Ovary (tissue), 3 donors: ENCODE measurements at regions not wholly inside any gene's neighbourhood (a gene's known extent, or its start where the extent isn't known, plus 50 kb on each side); places are given as distances from the start of the nearest gene placed in this dataset.

Experiments used
- EP300 ChIP-seq: sonication (generic); formaldehyde crosslinking; IDR thresholded peaks from one replicate; pipeline ENCODE4 v1.6.1; 2017; ENCODE audit warnings: antibody characterized with exemption
- POLR2A ChIP-seq: fragments of 450-650 bp; IDR thresholded peaks from one replicate; pipeline ENCODE4 v1.6.1; 2017; ENCODE audit warnings: antibody characterized with exemption, mild to moderate bottlenecking, moderate library complexity
- TF ChIP-seq, protein P1 (sequence below), 3 donors: fragments of 450-650 bp in 2 of 3; fragments of 200-600 bp in 1 of 3; IDR thresholded peaks; one replicate each; pipeline versions ENCODE4 v1.5.1 to v1.8.0; 2016 to 2022; ENCODE audit warnings: antibody characterized with exemption in 3 of 3, mild to moderate bottlenecking in 1 of 3
- donor health status: DM: no; HTN: no; CAD: no.

DNA sequence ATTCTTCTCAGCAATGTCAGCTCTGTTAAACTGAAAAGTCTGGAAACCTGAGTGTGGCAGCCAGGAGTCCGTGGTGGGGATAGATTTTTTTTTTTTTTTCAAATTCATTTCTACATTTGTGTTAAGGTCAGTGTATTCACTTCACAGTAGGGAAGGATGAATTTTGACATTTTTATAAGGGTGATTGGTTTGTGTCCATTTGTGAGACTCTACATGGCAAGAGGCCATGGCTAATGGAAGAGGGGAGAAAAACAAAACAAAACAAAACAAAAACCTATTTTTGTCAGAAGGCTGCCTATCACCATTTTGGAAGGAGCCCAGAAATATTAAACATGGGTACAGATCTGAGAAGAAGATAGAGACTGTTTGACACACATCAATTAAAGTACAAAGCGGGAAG, 176.1 kb downstream of the RMST start:
- TF ChIP-seq, protein P1, sequence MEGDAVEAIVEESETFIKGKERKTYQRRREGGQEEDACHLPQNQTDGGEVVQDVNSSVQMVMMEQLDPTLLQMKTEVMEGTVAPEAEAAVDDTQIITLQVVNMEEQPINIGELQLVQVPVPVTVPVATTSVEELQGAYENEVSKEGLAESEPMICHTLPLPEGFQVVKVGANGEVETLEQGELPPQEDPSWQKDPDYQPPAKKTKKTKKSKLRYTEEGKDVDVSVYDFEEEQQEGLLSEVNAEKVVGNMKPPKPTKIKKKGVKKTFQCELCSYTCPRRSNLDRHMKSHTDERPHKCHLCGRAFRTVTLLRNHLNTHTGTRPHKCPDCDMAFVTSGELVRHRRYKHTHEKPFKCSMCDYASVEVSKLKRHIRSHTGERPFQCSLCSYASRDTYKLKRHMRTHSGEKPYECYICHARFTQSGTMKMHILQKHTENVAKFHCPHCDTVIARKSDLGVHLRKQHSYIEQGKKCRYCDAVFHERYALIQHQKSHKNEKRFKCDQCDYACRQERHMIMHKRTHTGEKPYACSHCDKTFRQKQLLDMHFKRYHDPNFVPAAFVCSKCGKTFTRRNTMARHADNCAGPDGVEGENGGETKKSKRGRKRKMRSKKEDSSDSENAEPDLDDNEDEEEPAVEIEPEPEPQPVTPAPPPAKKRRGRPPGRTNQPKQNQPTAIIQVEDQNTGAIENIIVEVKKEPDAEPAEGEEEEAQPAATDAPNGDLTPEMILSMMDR (IDR thresholded peaks at IDR 0.05) = no peak
- TF ChIP-seq POLR2A = no peak
- no peak for TF ChIP-seq EP300
